GM21737 (cell line): ENCODE measurements at regions not wholly inside any gene's neighbourhood (a gene's known extent, or its start where the extent isn't known, plus 50 kb on each side); places are given as distances from the start of the nearest gene placed in this dataset.

Source experiments
- ATAC-seq: cut with Tn5 transposase; IDR thresholded peaks from one replicate; pipeline ENCODE4 v1.9.1; 2021; ENCODE audit warnings: mild to moderate bottlenecking, moderate library complexity; ENCODE audit not compliant: unreplicated experiment

DNA sequence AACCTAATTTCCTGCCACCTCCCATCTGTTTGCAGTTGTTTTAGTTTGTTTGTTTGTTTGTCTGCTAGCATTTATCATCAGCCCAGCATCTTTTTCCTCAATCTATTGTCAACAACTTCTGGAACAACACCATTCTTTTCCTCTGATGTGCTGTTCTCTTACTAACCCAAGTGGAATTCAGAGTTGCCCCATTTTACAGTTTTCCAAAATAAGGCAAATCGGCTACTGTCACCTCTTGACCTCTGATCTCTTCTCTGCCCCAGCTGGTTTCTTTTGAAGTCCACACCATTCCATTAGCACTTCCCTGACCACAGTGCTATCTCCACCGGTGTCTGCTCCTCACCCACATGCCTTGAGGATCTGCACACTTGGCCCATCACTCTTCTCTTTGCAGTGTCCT lies 102.4 kb downstream of the EFNB2 start:
- ATAC-seq = no peak

DNA sequence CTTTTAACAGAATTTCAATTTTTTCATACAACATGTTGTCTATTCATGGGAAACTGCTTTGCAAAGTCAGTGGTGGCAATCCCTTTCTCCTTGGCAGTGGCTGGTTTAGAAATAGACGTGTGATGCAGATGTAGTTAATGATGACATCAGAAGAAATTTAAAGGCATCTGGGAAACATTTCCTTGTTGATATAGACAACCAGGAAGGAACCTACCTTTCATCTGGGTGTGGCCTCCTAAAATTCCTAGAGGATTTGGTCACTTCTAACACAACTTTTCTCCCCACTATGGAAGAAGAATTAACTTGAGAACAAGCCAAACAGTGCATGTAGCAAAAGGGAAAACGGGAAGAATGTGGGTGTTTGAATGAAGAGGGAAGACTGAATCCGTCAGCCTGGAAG lies 102.8 kb downstream of the EFNB2 start:
- no peak for ATAC-seq

DNA sequence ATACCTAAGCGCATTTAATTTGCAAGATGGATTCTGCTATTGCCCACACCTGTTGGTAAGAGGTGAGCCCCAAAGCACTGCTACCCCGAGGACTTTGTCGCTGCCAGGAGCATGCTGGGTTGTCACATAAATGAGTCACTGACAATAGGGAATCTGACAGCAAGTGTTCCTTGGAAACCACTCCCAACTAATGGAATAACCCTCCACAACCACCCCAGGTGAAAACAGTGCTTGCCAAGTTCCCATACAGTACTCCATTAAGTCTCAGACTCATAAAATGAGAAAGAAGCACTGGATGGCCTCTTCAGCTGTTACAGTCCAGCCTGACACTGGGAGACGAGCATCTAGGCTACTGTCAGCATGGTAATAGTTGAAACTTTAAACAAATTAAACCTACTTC lies 108.6 kb downstream of the EFNB2 start:
- ATAC-seq = no peak

DNA sequence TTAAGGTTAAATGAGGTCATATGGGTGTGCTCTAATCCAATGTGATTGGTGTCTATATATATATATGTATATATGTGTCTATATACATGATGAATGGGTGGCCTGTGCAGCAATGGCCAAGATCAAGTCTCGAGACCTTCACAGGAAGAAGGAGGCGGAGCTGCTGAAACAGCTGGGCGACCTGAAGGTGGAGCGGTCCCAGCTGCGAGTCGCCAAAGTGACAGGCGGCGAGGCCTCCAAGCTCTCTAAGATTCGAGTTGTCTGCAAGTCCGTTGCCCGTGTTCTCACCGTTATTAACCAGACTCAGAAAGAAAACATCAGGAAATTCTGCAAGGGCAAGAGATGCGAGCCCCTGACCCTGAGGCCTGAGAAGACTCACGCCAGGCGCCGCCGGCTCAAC lies 109.8 kb downstream of the EFNB2 start:
- ATAC-seq = no peak

DNA sequence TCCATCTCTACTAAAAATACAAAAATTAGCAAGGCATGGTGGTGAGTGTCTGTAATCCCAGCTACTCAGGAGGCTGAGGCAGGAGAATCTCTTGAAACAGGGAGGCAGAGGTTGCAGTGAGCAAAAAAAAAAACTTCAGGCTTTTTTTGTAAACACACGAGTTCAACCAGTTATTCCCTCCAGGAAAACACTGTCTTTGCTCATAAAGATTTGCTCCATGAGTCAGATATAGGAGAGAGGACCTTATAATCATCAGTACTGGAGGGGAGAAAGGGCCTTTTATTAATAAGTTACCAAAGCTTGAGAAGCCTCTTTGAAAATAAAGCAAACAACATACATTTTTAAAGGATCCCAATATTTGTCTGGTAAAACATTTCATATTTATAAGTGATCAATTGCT lies 110.7 kb downstream of the EFNB2 start:
- no peak for ATAC-seq

DNA sequence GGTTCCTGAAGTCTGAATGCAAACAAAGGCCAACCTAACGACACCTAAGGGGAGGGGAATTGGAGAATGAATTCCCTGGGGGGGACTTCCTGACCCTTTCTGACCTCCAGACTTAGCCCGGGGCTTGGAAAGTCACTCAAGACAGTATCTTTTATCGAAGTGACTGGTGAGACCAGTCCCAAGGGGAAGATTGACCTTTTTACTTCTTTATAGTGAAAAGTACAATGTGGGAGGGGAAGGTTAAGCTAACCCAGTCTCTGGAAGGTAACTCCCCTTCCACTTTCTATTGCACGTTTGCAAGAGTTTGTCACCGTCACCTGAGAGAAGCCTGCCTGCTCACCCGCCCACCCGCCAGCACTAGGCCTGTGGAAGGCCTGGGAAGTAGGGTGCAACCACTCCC lies 111.9 kb downstream of the EFNB2 start:
- ATAC-seq = no peak

DNA sequence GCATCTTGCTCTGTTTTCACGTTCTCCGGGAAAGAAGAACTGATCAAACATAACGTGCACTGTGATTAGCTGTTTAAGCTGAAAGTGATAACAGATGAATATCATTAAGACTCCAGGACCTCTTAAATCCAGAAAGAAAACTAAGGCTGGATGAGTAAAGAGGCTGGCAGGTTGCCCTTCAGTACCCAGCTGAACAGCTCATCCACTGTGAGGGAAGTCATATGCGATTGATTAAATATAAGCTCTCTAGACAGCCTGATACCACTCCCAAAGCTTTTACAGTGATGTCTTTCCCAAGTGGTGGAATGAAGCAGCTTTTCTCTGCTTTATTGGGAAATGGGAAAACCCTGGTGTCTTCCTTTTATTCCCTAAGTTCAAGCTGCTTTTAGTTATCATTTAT lies 116.9 kb downstream of the EFNB2 start:
- no peak for ATAC-seq

DNA sequence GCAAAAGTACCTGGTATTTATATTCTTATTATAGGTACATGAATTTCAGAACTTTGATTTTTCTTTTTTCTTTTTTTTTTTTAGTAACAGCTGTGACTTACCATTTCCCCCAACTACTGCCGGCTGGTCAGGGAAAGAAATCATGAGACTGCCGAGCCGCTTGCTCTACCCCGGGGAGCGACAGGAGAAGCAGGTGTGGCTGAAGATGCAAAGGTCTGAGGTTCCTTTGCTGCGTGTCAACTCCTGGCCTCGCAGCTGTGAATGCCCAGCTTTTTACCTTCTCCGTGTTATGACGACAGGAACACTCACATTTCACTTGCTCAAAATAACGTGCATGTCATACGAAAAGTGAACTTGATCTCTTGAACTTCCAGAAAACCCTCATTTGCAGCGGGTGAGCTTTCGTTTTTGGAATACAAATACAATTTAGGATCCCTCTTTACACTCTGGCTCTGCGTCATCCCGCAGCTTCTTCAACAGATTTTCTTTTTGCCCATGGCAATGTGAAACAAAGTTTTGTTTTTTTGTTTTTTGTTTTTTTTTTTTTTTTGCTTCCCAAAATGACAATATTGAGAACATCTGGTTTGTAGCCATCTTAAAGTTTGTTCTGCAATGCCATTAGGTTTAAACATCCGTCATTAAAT lies 117.9 kb downstream of the EFNB2 start:
- no peak for ATAC-seq

DNA sequence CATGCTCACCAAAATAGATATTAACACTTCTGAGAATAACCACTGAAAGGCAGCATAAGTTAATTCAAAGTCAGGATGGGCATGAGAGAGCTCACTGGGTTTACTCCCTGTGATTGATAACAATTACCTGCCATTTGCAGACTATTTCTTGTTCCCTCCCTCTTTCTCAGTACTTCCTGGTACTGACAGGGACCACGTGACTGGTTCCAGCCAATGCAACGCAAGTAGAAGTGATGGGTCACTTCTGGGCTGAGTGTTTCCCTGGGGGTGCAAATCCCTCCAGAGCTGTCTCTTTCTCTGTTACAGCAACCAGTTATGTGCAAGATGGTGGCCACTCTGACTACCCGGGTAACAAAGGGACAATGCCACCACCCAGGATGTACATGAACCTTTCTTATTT lies 118.8 kb downstream of the EFNB2 start:
- no peak for ATAC-seq

DNA sequence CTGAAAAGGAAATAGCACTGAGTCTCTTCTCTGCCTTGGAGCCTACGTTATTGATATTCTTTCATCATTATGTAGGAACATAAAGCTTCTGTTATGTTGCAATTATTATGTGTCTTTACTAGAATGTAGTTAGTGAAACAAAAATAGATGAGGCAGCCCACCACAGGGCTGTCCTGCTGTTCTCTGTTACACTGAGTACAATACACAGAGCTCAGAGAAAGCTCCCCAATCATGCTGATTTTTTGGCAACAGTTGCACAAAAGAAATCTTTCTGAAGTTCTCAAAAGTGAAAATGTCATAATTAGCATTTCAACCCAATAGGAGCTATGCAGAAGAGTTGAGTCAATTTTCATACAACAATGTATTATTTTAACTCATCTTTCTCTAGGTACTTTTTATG lies 119.5 kb downstream of the EFNB2 start:
- ATAC-seq = no peak

DNA sequence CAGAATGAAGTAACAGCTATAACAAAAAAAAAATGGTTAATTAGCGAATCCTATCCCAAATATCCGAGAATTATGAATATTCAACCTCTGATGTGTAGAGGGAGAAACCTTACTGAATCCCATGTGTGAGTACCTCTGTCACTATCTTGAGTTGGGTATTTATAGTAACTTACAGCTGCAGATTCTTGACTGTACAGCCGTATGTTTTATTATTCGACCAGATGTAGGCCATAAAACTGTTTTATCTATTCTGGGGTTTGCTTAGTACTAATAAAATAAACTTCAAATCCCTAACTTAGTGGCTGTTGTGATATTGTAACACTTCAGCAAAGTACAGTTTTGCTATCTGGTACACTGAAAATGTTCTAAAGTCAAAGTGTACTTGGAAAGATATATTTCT lies 120.0 kb downstream of the EFNB2 start:
- ATAC-seq = no peak

DNA sequence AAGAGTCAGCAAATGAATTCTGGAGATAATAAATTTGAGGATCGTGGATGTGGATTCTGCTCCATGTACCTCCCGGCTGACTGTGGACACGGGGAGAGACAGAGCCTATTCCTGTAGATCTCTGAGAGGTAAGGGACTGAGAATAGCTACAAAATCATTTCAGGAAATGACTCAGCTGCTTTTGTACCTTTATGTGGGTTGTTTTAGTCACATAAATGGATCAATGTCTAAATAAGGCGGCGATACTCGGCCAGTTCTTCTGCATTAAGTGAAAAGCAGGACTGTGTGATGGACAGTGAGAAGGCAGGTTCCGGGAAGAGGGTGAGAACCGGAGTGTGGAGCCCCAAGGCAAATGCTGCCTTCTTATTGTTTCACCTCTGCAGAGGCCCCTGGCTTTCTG lies 128.1 kb downstream of the EFNB2 start:
- no peak for ATAC-seq

DNA sequence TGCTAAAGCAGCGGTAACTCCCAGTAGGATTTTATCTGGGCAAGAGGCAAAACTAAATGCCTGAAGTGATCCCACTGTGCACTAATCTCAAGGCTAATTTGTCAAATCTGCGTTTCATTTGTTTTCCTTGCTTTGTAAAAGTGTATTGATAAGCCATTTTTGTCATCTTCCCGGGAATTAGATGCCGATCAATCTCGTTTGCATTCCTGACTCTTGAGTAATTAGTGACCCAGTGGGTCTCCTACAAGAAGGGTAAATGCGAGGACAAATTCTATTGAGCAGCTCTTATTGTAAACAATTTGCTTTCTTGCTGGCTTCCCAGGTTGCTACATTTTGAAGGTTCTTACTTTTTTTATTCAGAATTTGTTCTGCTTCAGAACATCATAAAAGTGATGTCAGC lies 129.7 kb downstream of the EFNB2 start:
- no peak for ATAC-seq

DNA sequence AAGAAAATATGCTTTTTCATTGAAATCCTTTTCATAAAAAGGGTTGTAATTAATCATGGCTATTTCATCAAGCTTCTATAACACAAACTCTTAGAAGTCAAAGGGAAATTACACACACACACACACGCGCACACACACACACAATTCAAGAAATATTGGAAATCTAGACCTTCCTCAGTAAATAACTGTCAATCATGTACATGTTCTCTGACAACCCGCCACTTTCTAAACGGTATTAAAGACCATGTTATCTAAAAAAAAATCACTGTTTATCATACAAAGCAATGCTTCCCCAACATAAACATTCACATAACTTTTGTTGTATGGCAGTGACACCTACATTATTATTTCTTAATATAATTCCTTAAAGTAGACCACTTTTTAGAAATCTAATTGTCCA lies 132.2 kb downstream of the EFNB2 start:
- no peak for ATAC-seq

DNA sequence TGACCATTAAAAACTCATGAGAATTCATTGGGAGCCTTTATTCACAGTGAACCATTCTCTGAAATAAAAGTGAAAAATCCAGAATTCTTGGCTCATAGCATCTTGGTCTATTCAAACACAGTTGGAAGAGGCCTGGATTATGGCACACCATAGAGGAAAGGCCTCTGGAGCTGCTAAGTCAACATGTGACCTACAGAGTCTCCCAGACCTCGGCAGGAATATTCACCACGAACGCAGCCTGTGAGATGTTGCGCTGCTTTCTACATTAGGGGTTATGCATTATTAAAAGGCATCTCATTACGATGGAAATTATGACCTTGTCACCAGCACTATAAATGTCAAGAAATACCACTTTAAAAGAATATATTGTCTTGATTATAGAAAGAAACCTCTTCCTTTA lies 132.6 kb downstream of the EFNB2 start:
- ATAC-seq = no peak

DNA sequence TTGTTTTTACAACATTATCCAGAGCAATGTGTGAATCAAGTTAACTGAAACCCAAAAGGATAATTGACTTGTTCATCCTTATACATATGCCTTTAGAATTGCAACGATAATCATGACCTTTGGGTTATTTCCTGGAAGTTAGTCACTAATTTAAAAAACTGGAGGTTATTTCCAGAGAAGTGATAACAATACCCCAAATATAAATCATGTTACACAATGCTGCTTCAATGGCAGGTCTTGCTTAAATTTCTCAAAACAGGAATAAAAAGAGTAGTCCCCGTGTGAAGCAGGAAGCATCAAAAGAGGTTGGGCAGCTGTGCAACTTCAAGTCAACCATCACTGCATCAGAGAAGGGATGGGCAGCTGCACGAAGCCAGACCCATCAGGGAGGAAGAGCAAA lies 134.4 kb downstream of the EFNB2 start:
- ATAC-seq = no peak

DNA sequence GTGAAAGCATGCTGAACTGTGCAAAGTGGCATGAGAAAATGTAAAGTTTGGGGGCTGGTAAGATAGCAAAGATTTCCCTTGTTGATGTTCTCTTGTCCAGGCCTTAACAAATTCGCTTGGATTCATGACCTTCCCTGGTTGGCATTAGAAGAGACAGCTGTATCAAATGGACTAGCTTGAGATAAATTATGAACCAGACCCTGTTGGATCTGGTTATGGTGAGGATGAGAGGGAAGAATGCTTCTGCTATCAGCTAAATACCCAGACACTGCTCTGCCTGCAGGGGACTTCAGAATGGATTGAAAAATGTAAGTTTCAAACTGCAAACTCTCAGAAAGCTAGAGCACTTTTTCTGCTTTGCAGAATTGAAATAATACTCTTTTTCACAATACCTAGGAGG lies 135.2 kb downstream of the EFNB2 start:
- no peak for ATAC-seq

DNA sequence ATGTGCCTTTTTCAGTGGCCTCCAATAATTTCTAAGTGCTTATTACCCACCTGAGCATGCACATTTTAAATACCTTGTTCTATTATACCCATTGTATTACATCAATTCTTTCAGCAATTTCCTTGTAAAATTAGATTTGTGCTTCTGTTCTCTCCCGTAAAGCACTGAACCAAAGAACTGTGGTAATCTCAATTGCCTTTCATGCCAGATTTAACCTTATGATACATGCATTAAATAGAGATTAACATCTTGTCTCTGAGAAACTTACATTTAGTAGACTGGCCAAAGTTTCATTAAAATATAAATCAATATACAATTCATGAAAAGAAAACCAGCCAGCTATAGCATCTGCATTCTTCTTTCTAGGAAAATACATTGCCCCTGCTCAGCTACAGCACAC lies 137.2 kb downstream of the EFNB2 start:
- ATAC-seq = no peak

DNA sequence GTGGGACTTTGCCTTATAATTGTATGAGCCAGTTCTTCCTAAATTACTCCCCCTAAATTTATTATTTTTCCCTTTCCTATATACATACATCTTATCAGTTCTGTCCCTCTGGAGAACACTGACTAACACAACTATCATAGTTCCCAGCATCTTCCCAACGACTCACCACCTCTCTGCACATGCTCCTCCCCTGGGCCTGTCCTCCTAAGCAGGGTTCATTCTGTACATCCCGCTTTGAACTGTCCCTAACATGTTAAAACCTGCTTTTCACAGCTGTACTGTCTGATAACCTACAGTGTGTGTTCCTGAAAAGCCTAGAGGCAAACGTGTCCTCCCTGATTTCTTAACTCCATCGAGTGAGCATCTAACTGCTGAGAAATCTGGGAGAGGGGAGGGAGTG lies 141.7 kb downstream of the EFNB2 start:
- no peak for ATAC-seq

DNA sequence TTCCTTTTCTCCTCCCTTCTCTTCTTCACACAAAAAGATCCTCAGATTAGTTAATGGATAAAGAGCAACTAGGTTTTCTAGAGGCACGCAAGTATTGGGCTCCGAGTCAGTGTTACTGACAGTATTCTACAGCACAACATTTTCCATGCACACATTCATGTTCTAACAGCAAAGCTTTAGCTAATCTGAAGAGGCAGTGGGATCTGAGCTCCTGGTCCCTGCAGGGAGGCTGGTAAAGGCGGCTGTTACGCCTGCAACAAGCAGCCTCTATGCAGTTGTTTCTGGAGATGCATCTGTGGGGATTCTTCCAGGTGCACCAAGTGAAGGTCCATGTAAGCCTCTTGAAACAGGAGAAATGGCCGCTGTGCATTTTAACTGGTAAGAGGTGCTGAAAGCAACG lies 143.8 kb downstream of the EFNB2 start:
- no peak for ATAC-seq

DNA sequence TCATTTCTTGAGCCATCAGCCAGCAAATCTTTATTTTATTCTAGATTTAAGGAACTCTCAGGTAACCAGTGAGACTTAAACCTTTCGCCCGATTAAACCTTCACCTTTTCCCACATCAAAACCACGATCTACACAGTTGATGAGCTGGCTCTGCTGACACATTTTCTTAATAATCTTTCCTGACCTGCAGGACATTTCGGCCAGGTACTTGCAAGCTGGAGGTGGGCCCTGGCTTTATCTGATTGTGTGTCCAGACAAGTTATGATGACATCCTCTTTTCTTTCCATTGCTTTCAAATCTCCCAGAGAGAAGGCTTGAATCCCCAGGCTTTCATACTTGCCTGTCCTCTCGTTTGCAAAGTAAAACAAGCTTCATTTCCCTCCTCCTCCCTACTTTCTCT lies 144.2 kb downstream of the EFNB2 start:
- ATAC-seq = no peak

DNA sequence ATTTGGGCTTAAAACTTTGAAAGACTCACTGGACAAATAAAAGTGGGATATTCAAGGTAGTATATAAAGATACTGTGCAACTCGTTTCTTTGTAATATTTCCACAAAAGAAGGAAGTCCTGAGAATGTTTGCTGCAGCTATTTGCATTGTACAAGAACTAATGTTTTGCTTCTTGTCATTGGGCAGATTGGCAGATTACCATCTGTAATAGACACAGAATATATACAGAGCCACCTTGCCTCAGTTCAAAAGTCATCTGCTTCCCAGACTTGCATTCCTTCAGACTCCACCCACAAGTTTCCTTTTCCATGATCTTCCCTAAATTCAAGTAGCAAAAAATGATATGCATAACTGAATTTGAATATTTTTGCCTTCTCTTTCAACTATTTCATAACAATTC lies 145.1 kb downstream of the EFNB2 start:
- no peak for ATAC-seq

DNA sequence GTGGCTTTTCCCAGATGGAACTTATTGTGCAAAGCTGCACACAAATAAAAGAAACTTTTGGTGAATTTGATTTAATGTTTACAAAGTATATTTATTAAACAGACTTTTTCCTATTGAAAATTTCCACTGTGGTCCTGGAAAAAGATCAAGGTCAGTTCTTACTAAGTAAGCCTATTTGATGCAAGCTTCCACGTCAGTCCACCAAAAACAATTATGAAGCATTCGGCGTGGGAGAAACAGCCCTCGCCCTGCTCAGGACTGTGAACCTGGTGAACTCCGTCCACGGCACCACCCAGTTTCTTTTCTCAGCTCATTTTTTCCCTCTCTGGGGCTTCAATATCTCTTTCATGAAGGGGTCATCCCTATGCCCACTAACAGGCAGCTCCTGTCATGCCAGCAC lies 149.8 kb downstream of the EFNB2 start:
- no peak for ATAC-seq

DNA sequence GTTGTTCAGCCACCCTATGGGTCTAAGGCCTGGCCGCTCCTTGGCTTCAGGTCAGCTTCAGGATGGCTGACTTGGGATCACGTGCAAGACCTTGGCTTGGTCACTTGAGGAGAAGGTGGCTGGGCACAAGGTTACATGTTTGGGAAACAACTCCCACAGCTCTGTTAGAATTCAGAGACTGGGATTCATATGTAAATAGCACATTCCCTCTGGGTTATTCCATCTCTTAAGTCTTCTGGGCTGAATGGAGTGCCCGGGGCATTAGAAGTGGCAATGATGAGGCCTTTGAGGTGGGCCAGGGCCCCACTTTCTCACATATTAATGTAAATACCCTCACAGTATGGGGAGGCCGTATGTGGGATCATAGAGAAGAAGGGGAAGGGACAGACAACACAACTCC lies 150.9 kb downstream of the EFNB2 start:
- ATAC-seq = no peak
